WTC11 (cell line): ENCODE measurements at regions not wholly inside any gene's neighbourhood (a gene's known extent, or its start where the extent isn't known, plus 50 kb on each side); places are given as distances from the start of the nearest gene placed in this dataset.
A peak's percentile ranks its signal among the peaks of the same experiment; 100 is the strongest.
"Not testable (repeated sequence)": the region's sequence is repeated elsewhere in the genome, so short reads cannot be mapped to it uniquely, and the experiment has no call there.

Experiments
- ATAC-seq: fragments of 200-7000 bp; cut with Tn5 transposase; 2 replicates; pipeline ENCODE4 v1.10.0; 2021; ENCODE audit warnings: mild to moderate bottlenecking, moderate library complexity
- CTCF ChIA-PET: fragments of 300-600 bp; sonication (Branson Sonifier 250); formaldehyde crosslinking; loops from one replicate; lab custom pipeline; 2021; ENCODE audit warnings: antibody characterized with exemption; lab: Charles Lee
- POLR2A ChIA-PET: fragments of 350-600 bp; sonication (Branson Sonifier 250); formaldehyde crosslinking; loops from one replicate; lab custom pipeline; 2021; ENCODE audit warnings: antibody characterized with exemption; lab: Charles Lee
- DNase-seq: peaks from one replicate; pipeline ENCODE4 v3.0.0; 2021; ENCODE audit warnings: low spot score
- H3K27ac Mint-ChIP-seq: 2 replicates; pipeline ENCODE4 v1.8.0; 2021; ENCODE audit warnings: mixed read lengths
- H3K27me3 Mint-ChIP-seq: 2 replicates; pipeline ENCODE4 v1.8.0; 2021; ENCODE audit warnings: low read depth, mild to moderate bottlenecking, moderate library complexity, mixed read lengths
- H3K36me3 Mint-ChIP-seq: 2 replicates; pipeline ENCODE4 v1.8.0; 2021; ENCODE audit warnings: mixed read lengths
- H3K4me1 Mint-ChIP-seq: 2 replicates; pipeline ENCODE4 v1.8.0; 2022; ENCODE audit warnings: mixed read lengths
- H3K4me3 Mint-ChIP-seq: 2 replicates; pipeline ENCODE4 v1.8.0; 2021; ENCODE audit warnings: mild to moderate bottlenecking, moderate library complexity, mixed read lengths
- H3K9me3 Mint-ChIP-seq: 2 replicates; pipeline ENCODE4 v1.8.0; 2021; ENCODE audit warnings: mixed read lengths
- ATF6 ChIP-seq: sonication (generic); formaldehyde crosslinking; IDR thresholded peaks from 2 replicates; pipeline ENCODE4 v1.8.1; 2023; ENCODE audit warnings: mild to moderate bottlenecking, missing genetic modification reagents
- CBFB ChIP-seq: sonication (generic); formaldehyde crosslinking; IDR thresholded peaks from 2 replicates; pipeline ENCODE4 v1.8.1; 2022; ENCODE audit warnings: mild to moderate bottlenecking, low read depth, missing genetic modification reagents
- E2F5 ChIP-seq: sonication (generic); formaldehyde crosslinking; IDR thresholded peaks from 2 replicates; pipeline ENCODE4 v1.8.1; 2022; ENCODE audit warnings: mild to moderate bottlenecking, moderate library complexity, missing genetic modification reagents
- FOXP4 ChIP-seq: sonication (generic); formaldehyde crosslinking; IDR thresholded peaks from 2 replicates; pipeline ENCODE4 v1.8.0; 2022; ENCODE audit warnings: mild to moderate bottlenecking, missing genetic modification reagents
- GTF2I ChIP-seq: fragments of 250-450 bp; sonication (Bioruptor Pico); conservative IDR thresholded peaks from 2 replicates; pipeline ENCODE4 v1.4.0; 2021; ENCODE audit warnings: mild to moderate bottlenecking
- HMGA2 ChIP-seq: fragments of 250-450 bp; sonication (Bioruptor Pico); IDR thresholded peaks from 2 replicates; pipeline ENCODE4 v1.4.0; 2021; ENCODE audit warnings: mild to moderate bottlenecking, moderate library complexity
- IRF2 ChIP-seq: sonication (generic); formaldehyde crosslinking; IDR thresholded peaks from 2 replicates; pipeline ENCODE4 v1.8.0; 2022; ENCODE audit warnings: low read depth, missing genetic modification reagents, borderline replicate concordance
- NFE2L1 ChIP-seq: sonication (generic); formaldehyde crosslinking; IDR thresholded peaks from 2 replicates; pipeline ENCODE4 v1.8.1; 2023; ENCODE audit warnings: missing genetic modification reagents
- PRDM15 ChIP-seq: sonication (generic); formaldehyde crosslinking; IDR thresholded peaks from 2 replicates; pipeline ENCODE4 v1.8.0; 2022; ENCODE audit warnings: missing genetic modification reagents
- SMAD4 ChIP-seq: sonication (generic); formaldehyde crosslinking; IDR thresholded peaks from 2 replicates; pipeline ENCODE4 v1.8.0; 2022; ENCODE audit warnings: mild to moderate bottlenecking, missing genetic modification reagents
- TEAD1 ChIP-seq: sonication (generic); formaldehyde crosslinking; IDR thresholded peaks from 2 replicates; pipeline ENCODE4 v1.8.0; 2022; ENCODE audit warnings: mild to moderate bottlenecking, missing genetic modification reagents
- ZNF281 ChIP-seq: sonication (generic); formaldehyde crosslinking; IDR thresholded peaks from 2 replicates; pipeline ENCODE4 v1.8.0; 2023; ENCODE audit warnings: mild to moderate bottlenecking, missing genetic modification reagents
- TF ChIP-seq, protein P1 (sequence below): sonication (generic); formaldehyde crosslinking; IDR thresholded peaks from 2 replicates; pipeline ENCODE4 v1.8.0; 2022; ENCODE audit warnings: mild to moderate bottlenecking, missing genetic modification reagents

- TF ChIP-seq PRDM15 (CRISPR knock-in tag) = no peak
Measured at GRCh38 chr11:82183346-82183745, 550.3 kb downstream of the FAM181B start (continued).

DNA sequence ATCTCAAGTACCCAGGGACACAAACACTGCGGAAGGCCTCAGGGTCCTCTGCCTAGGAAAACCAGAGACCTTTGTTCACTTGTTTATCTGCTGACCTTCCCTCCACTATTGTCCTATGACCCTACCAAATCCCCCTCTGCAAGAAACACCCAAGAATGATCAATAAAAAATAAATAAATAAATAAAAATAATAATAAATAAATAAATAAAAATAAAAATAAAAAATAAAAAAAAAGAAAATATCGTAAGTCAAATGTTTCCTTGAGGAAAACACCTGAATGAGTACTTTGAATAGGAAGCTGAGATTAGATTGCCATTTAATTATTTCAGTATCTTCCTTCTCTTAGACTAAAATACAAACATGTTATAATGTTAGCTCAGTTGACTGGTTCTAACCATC lies 551.0 kb downstream of the FAM181B start:
- DNase-seq, ATAC-seq, H3K36me3 Mint-ChIP-seq, H3K27ac Mint-ChIP-seq, H3K4me1 Mint-ChIP-seq, POLR2A ChIA-PET, CTCF ChIA-PET, H3K27me3 Mint-ChIP-seq, H3K4me3 Mint-ChIP-seq: not testable (repeated sequence)
- peak; percentile 98 for TF ChIP-seq HMGA2 (CRISPR knock-in tag)
- peaks cover 15% of the 10 kb centered on the region for H3K9me3 Mint-ChIP-seq

DNA sequence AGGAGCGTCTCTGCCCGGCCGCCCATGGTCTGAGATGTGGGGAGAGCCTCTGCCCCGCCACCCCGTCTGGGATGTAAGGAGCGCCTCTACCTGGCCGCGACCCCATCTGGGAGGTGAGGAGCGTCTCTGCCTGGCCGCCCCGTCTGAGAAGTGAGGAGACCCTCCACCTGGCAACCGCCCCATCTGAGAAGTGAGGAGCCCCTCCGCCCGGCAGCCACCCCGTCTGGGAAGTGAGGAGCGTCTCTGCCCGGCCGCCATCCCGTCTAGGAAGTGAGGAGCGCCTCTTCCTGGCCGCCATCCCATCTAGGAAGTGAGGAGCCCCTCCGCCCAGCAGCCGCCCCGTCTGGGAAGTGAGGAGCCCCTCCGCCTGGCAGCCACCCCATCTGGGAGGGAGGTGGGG lies 551.9 kb downstream of the FAM181B start:
- DNase-seq, POLR2A ChIA-PET, ATAC-seq, H3K4me1 Mint-ChIP-seq, H3K36me3 Mint-ChIP-seq, CTCF ChIA-PET, H3K4me3 Mint-ChIP-seq, H3K27me3 Mint-ChIP-seq, H3K27ac Mint-ChIP-seq: not testable (repeated sequence)
- H3K9me3 Mint-ChIP-seq = peaks cover 15% of the 10 kb centered on the region

GRCh38 chr11:82176945-82177344 lies 556.7 kb downstream of the FAM181B start:
- ChIA-PET POLR2A (no interaction called here), CTCF (no interaction called here)
- no peak overlapping the region for H3K27ac Mint-ChIP-seq
- H3K36me3 Mint-ChIP-seq = peaks cover 9% of the 10 kb centered on the region
- TF ChIP-seq, protein P1, sequence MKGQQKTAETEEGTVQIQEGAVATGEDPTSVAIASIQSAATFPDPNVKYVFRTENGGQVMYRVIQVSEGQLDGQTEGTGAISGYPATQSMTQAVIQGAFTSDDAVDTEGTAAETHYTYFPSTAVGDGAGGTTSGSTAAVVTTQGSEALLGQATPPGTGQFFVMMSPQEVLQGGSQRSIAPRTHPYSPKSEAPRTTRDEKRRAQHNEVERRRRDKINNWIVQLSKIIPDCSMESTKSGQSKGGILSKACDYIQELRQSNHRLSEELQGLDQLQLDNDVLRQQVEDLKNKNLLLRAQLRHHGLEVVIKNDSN (CRISPR knock-in tag) = no peak
- no peak for TF ChIP-seq NFE2L1 (CRISPR knock-in tag)
- TF ChIP-seq CBFB = no peak
- TF ChIP-seq E2F5 (CRISPR knock-in tag) = no peak
- no peak for TF ChIP-seq GTF2I (CRISPR knock-in tag)
- no peak for TF ChIP-seq SMAD4
- TF ChIP-seq IRF2 (CRISPR knock-in tag) = no peak
- no peak for TF ChIP-seq FOXP4
- TF ChIP-seq ATF6 (CRISPR knock-in tag) = no peak
- TF ChIP-seq ZNF281 = no peak
- TF ChIP-seq TEAD1 (CRISPR knock-in tag) = no peak
- peaks cover 10% of the 10 kb centered on the region for H3K9me3 Mint-ChIP-seq
- H3K4me1 Mint-ChIP-seq = peaks cover 8% of the 10 kb centered on the region
- no peaks in the 10 kb centered on the region for H3K27me3 Mint-ChIP-seq
- ATAC-seq (no peak), DNase-seq (no peak)
- no peak overlapping the region for H3K4me3 Mint-ChIP-seq
